HT-29 (cell line): ENCODE measurements at regions not wholly inside any gene's neighbourhood (a gene's known extent, or its start where the extent isn't known, plus 50 kb on each side); places are given as distances from the start of the nearest gene placed in this dataset.

Experiments used
- DNase-seq: peaks from one replicate; pipeline ENCODE4 v3.0.0-alpha.2; 2015; ENCODE audit warnings: low spot score

GRCh38 chr5:61263561-61264272 is 68.3 kb upstream of the ZSWIM6 start:
- no peak for DNase-seq

GRCh38 chr5:61264273-61264661 is 67.8 kb upstream of the ZSWIM6 start:
- DNase-seq = no peak

DNA sequence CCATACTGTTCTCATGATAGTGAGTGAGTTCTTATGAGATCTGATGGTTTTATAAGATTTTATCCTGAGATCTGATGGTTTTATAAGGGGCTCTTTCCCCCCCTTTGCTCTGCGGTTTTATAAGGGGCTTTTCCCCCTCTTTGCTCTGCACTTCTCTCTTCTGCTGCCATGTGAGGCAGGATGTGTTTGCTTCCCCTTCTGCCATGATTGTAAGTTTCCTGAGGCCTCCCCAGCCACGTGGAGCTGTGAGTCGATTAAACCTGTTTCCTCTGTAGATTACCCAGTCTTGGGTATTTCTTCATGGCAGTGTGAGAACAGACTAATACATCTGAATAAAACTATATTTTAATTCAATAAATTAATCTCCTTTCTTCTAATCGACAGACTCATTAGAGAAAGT is 64.9 kb upstream of the ZSWIM6 start:
- no peak for DNase-seq

GRCh38 chr5:61268871-61269270 is 63.2 kb upstream of the ZSWIM6 start:
- DNase-seq = no peak

DNA sequence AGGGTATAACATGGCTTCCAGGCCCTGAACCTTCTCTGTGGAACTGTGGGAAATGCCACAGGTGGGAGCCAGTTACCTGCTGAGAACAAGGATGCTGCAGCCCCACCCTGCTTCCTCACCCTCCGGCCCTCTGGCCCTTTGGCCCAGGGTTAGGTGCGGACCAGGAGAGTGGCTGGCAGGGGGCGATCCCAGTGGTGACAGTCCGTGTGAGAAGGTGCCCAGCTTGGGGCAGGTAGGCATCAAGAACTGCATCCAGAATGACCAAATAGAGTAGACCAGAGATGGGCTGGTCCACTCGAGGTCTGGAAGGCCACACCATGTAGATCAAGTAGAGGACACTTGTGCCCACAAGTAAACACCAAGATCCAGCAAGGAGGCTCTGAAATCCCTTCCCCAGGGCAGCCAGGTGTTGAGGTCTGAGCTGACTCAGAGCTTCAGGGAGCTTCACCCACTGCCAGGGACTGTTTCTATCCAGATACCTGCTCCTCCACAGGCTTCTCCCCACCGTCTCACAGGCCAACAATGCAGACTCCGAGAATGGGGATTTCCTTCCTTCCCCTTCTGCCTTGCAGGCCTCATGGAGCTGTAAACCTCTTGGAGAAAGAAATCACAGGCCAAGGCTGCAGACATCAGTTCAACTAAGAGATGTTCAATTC is 61.4 kb upstream of the ZSWIM6 start:
- no peak for DNase-seq

DNA sequence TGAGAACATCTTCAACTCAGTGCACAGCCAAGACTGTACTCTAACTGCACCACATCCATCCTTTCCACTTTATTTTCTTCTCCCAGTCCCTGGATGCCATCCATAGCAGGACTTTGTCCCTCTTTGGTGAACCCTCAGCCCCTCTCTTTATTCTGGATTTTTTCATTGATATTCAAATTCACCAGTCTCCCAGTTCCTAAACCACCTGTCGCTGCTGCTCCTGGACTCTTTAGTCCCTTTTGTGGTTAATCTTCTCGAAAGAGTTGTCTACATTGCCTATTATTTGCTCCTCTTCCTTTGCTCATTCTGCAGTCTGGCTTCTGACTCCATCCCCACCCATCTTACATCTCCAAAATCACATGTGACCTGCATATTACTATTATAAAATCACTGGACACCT is 59.4 kb upstream of the ZSWIM6 start:
- DNase-seq = no peak

DNA sequence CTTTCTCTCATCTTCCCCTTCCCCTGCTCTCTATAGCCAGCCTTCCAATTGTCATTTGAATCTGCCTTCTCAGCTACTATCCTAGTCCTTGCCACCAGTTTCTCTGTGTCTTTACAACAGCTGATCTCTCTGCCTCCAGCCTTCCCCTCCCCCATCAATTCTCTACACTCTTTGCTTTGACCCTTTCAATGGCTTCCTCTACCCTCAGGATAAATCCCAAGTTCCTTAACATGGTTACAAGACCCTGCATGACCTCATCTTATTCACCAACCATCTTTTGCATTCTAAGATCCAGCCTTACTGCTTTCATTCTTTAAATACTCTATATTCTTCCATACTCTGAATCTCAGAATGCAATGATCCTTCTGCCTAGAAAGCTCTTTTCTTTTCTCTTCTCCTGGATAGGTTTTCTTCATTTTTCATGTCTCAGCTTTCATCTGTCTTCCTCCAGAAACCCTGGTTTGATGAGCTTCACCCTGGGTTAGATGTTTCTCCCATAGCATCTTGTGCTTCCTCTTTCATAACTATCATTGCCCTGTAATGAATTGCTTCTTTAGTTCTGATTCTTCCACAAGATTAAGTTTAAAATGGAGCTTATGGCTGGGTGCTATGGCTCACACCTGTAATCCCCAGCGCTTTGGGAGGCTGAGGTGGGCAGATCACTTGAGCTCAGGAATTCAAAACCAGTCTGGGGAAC is 58.6 kb upstream of the ZSWIM6 start:
- DNase-seq = no peak

DNA sequence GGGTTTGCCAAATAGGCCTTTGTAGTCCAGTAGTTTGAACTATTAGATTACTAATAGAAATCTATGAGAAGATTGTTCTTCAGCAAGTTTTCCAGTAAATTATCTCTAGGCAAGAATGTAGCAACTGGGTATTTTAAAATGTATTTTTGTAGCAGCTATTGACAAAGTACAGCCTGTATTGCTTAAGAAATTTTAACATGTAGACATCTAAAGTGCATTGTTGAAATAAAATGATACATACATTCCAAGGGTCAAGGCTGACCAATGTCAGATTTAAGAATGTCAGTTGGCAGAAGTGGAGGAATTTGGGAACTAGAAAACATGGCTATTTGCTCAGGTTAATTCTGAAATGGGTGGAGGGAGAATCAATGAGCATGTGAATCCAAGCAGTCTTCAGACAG is 57.5 kb upstream of the ZSWIM6 start:
- no peak for DNase-seq

- no peak for DNase-seq
Observed at GRCh38 chr5:61275841-61276240, 56.2 kb upstream of the ZSWIM6 start.

DNA sequence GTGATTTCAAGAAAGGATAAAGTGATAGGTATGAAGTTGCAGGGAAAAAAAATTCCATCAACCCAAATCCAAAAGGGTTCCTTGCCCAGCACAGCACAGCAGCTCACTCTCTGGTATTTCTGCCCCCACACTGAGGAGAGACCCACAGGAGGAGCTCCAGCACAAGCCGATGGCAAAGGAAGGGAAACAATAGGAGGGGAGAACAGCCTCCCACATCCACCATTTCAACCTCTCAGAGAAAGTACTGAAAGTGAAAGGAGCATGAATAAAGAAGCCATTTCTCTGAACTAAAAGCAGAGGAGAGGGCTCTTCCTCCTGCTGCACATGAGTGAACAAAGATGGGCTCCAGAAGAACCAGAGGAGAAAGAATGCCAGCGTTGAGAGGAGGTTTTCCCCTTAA is 54.9 kb upstream of the ZSWIM6 start:
- DNase-seq = no peak

DNA sequence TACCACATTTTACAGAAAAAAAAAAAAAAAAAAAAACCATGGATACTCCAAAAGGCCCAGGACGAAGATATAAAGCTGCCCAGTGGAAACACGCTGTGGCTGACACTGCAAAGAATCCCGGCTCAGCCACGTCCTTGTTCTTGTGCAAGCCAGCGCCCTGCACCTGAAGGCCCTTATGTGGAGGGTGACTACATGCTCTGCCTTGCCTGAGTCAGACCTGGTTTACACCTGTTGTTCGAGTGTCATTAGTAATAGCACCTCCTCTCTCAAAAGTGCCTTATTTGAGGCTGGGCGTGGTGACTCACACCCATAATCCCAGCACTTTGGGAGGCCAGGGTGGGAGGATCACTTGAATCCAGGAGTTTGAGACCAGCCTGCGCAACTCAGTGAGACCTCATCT is 54.3 kb upstream of the ZSWIM6 start:
- DNase-seq = no peak

DNA sequence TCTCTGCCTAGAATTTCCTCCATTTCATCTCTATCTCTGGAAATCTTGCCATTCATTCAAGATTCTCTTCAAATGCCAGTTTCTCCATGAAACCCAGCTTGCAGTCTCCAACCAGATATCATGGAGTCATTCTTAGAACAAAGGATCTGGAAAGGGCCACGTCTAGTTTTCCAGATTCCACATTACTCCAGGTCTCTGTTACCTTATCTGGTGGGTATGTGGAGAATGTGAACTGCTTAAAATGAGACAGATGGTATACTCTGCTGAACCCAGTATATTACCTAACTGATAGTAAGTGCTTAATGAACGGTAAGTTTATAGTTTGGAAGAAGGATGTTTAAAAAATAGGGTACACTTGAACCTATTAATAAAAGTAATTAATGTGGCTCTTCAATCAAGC is 52.3 kb upstream of the ZSWIM6 start:
- DNase-seq = no peak

GRCh38 chr5:61280205-61280604 is 51.9 kb upstream of the ZSWIM6 start:
- DNase-seq = peak; percentile 76

GRCh38 chr5:61280761-61281427 is 51.2 kb upstream of the ZSWIM6 start:
- DNase-seq = peak; percentile 26

DNA sequence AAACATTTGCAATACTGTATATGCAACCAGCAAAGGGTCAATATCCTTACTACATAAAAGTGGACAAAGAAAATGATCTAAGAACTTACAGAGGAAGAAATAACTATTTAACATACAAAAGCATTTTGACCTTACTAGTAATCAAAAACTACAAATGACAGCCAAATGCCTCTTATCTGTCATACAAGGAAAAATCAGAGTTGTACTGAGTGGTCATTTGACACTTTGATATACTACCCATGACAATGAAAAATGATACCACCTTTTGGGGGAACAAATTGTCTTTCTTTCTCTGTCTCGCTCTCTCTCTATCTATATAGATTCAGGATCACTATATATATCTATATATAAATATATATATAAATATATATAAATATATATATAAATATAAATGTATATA is 50.4 kb upstream of the ZSWIM6 start:
- DNase-seq = no peak
